Vagina (tissue), 2 donors: ENCODE measurements at regions not wholly inside any gene's neighbourhood (a gene's known extent, or its start where the extent isn't known, plus 50 kb on each side); places are given as distances from the start of the nearest gene placed in this dataset.

Experiments used
- DNase-seq, 2 donors: peaks; one replicate each; pipeline ENCODE4 v3.0.0-alpha.2; 2017; ENCODE audit errors: extremely low spot score in 2 of 2
- H3K27ac ChIP-seq: fragments of 200-600 bp; sonication (generic); one replicate; pipeline ENCODE4 v1.5.1; 2019
- H3K27me3 ChIP-seq: fragments of 200-600 bp; sonication (generic); one replicate; pipeline ENCODE4 v1.5.1; 2019
- H3K36me3 ChIP-seq, 2 donors: fragments of 200-600 bp; sonication (generic); one replicate each; pipeline ENCODE4 v1.5.1; 2017 to 2019
- H3K4me1 ChIP-seq: fragments of 200-600 bp; sonication (generic); one replicate; pipeline ENCODE4 v1.5.1; 2019
- H3K4me3 ChIP-seq, 2 donors: fragments of 200-600 bp; sonication (generic); 1 replicate in 1 of 2; 2 replicates in 1 of 2; pipeline ENCODE4 v1.5.1; 2016 to 2019
- H3K9me3 ChIP-seq: fragments of 200-600 bp; sonication (generic); one replicate; pipeline ENCODE4 v1.5.1; 2019
- POLR2A ChIP-seq, 2 donors: fragments of 450-650 bp; IDR thresholded peaks; one replicate each; pipeline ENCODE4 v1.6.1; 2017; ENCODE audit warnings: antibody characterized with exemption in 2 of 2, mild to moderate bottlenecking in 2 of 2, moderate library complexity in 2 of 2
- POLR2AphosphoS5 ChIP-seq, 2 donors: sonication (generic); formaldehyde crosslinking; IDR thresholded peaks; one replicate each; pipeline ENCODE4 v1.9.0; 2017; ENCODE audit warnings: antibody characterized with exemption in 2 of 2, mild to moderate bottlenecking in 2 of 2, low read depth in 1 of 2; ENCODE audit not compliant: insufficient read depth in 1 of 2
- intact Hi-C: fragments of 100-400 bp; cut with DNase I; formaldehyde crosslinking; loops from one replicate; pipeline ENCODE4 v1.15.1; 2023
- TF ChIP-seq, protein P1 (sequence below), 3 experiments: fragments of 450-650 bp in 2 of 3; fragments of 200-600 bp in 1 of 3; sonication (generic) in 1 of 3; IDR thresholded peaks; one replicate each; pipeline ENCODE4 v1.5.1; 2017 to 2019; ENCODE audit warnings: antibody characterized with exemption in 3 of 3, mild to moderate bottlenecking in 2 of 3, moderate library complexity in 2 of 3

DNA sequence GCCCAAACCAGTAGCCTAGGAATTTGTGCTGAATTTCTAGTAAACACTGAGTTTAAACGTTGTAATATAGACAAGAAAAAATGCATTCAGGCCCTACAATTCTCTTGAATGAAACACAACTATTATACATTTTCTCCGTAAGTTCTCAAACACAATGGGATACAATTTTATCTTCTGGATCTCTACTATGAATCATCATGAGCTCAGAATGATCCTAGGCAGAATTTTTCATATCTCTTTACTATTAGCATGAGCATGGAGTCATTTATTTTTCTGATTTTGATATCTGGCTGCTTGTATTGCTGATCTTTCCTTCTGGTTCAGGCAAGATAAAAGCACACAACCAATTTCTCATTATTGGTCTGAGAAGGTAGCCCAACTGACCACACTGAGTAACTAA, 1123.4 kb upstream of the RAG2 start:
- no peak for DNase-seq
- intact Hi-C loops = no loop called here
- H3K4me1 ChIP-seq = no peaks in the 10 kb centered on the region
- no peak overlapping the region for H3K27ac ChIP-seq
- H3K9me3 ChIP-seq = no peaks in the 10 kb centered on the region
- TF ChIP-seq POLR2A (IDR thresholded peaks at IDR 0.05) (no peak), POLR2AphosphoS5 (IDR thresholded peaks at IDR 0.05; ENCODE audit: insufficient read depth in 1 of 2, low read depth in 1 of 2) (no peak)
- TF ChIP-seq, protein P1, sequence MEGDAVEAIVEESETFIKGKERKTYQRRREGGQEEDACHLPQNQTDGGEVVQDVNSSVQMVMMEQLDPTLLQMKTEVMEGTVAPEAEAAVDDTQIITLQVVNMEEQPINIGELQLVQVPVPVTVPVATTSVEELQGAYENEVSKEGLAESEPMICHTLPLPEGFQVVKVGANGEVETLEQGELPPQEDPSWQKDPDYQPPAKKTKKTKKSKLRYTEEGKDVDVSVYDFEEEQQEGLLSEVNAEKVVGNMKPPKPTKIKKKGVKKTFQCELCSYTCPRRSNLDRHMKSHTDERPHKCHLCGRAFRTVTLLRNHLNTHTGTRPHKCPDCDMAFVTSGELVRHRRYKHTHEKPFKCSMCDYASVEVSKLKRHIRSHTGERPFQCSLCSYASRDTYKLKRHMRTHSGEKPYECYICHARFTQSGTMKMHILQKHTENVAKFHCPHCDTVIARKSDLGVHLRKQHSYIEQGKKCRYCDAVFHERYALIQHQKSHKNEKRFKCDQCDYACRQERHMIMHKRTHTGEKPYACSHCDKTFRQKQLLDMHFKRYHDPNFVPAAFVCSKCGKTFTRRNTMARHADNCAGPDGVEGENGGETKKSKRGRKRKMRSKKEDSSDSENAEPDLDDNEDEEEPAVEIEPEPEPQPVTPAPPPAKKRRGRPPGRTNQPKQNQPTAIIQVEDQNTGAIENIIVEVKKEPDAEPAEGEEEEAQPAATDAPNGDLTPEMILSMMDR (IDR thresholded peaks at IDR 0.05) = no peak
- H3K36me3 ChIP-seq = no peaks in the 10 kb centered on the region
- H3K27me3 ChIP-seq = no peaks in the 10 kb centered on the region
- no peak overlapping the region for H3K4me3 ChIP-seq

GRCh38 chr11:37718431-37718999, 1120.5 kb upstream of the RAG2 start:
- Histone ChIP-seq H3K27ac (no peak overlapping the region), H3K27me3 (no peaks in the 10 kb centered on the region), H3K4me3 (no peak overlapping the region), H3K9me3 (no peaks in the 10 kb centered on the region), H3K36me3 (no peaks in the 10 kb centered on the region), H3K4me1 (no peaks in the 10 kb centered on the region)
- TF ChIP-seq, protein P1 (IDR thresholded peaks at IDR 0.05) = no peak
- no peak for TF ChIP-seq POLR2A (IDR thresholded peaks at IDR 0.05)
- no peak for TF ChIP-seq POLR2AphosphoS5 (IDR thresholded peaks at IDR 0.05; ENCODE audit: insufficient read depth in 1 of 2, low read depth in 1 of 2)
- intact Hi-C loops = no loop called here
- no peak for DNase-seq

- TF ChIP-seq, protein P1 (IDR thresholded peaks at IDR 0.05) = no peak
- TF ChIP-seq POLR2AphosphoS5 (IDR thresholded peaks at IDR 0.05; ENCODE audit: insufficient read depth in 1 of 2, low read depth in 1 of 2) = no peak
- no peak overlapping the region for H3K27ac ChIP-seq
- no peaks in the 10 kb centered on the region for H3K4me1 ChIP-seq
- H3K4me3 ChIP-seq = no peak overlapping the region
- no peak for DNase-seq
- H3K9me3 ChIP-seq = no peaks in the 10 kb centered on the region
- H3K27me3 ChIP-seq = no peaks in the 10 kb centered on the region
- H3K36me3 ChIP-seq = no peaks in the 10 kb centered on the region
- intact Hi-C loops = no loop called here
Measured at GRCh38 chr11:37712251-37712650, 1114.2 kb upstream of the RAG2 start.

DNA sequence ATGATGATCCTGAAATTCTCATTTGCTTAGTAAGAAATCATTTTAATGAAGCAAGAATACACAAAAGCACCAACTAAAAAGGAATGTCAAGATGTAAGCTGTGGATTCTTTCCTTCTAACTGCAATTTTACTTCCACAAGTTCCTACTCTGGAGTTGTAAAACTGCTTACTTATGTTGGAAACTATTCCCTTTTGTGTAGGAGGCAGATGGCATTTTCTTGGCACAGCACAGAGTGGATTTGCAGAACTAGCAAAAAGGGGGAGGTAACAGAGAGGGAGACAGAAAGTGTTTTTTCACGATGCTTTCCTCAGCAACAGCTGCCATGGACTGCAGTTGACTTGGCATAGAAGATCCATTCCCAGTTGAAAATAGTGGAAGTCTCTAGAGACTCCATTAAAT, 1112.0 kb upstream of the RAG2 start:
- Histone ChIP-seq H3K4me1 (no peaks in the 10 kb centered on the region), H3K36me3 (no peaks in the 10 kb centered on the region), H3K27ac (no peak overlapping the region), H3K9me3 (no peaks in the 10 kb centered on the region), H3K4me3 (no peak overlapping the region), H3K27me3 (no peaks in the 10 kb centered on the region)
- no peak for DNase-seq
- intact Hi-C loops = no loop called here
- TF ChIP-seq POLR2AphosphoS5 (IDR thresholded peaks at IDR 0.05; ENCODE audit: insufficient read depth in 1 of 2, low read depth in 1 of 2) (no peak), POLR2A (IDR thresholded peaks at IDR 0.05) (no peak)
- TF ChIP-seq, protein P1 (IDR thresholded peaks at IDR 0.05) = no peak

GRCh38 chr11:37704791-37705190, 1106.8 kb upstream of the RAG2 start:
- no peaks in the 10 kb centered on the region for H3K4me1 ChIP-seq
- TF ChIP-seq POLR2AphosphoS5 (IDR thresholded peaks at IDR 0.05; ENCODE audit: insufficient read depth in 1 of 2, low read depth in 1 of 2) (no peak), POLR2A (IDR thresholded peaks at IDR 0.05) (no peak)
- TF ChIP-seq, protein P1 (IDR thresholded peaks at IDR 0.05) = no peak
- intact Hi-C loops = no loop called here
- H3K27me3 ChIP-seq = no peaks in the 10 kb centered on the region
- H3K36me3 ChIP-seq = no peaks in the 10 kb centered on the region
- no peak overlapping the region for H3K27ac ChIP-seq
- DNase-seq = no peak
- H3K9me3 ChIP-seq = no peaks in the 10 kb centered on the region
- H3K4me3 ChIP-seq = no peak overlapping the region
